Prostate gland (tissue), 2 donors: ENCODE measurements at regions not wholly inside any gene's neighbourhood (a gene's known extent, or its start where the extent isn't known, plus 50 kb on each side); places are given as distances from the start of the nearest gene placed in this dataset.

ENCODE experiments used
- DNase-seq: peaks from one replicate; pipeline ENCODE4 v3.0.0-alpha.2; 2019; ENCODE audit warnings: low spot score
- H3K27ac ChIP-seq, 2 donors: fragments of 200-600 bp; sonication (generic); 2 replicates each; pipeline ENCODE4 v1.5.1; 2017 to 2019
- H3K27me3 ChIP-seq: fragments of 200-600 bp; sonication (generic); replicated peaks from 2 replicates; pipeline ENCODE4 v1.5.1; 2019; ENCODE audit not compliant: insufficient read depth
- H3K36me3 ChIP-seq, 2 donors: fragments of 200-600 bp; sonication (generic); 1 replicate in 1 of 2; 2 replicates in 1 of 2; pipeline versions ENCODE4 v1.5.1 to v1.8.1; 2017 to 2019
- H3K4me1 ChIP-seq: fragments of 200-600 bp; sonication (generic); replicated peaks from 2 replicates; pipeline ENCODE4 v1.5.1; 2019
- H3K4me3 ChIP-seq, 2 donors: fragments of 200-600 bp; sonication (generic); 2 replicates each; pipeline ENCODE4 v1.5.1; 2017 to 2019
- H3K9me3 ChIP-seq: fragments of 200-600 bp; sonication (generic); 2 replicates; pipeline ENCODE4 v1.5.1; 2017
- CTCF ChIP-seq, 4 experiments: fragments of 200-600 bp in 2 of 4; fragments of 450-650 bp in 2 of 4; sonication (generic) in 2 of 4; IDR thresholded peaks; 1 replicate in 3 of 4; 2 replicates in 1 of 4; pipeline ENCODE4 v1.5.1; 2016 to 2019; ENCODE audit warnings: antibody characterized with exemption in 4 of 4, mild to moderate bottlenecking in 2 of 4, moderate library complexity in 2 of 4
- POLR2A ChIP-seq: fragments of 450-650 bp; IDR thresholded peaks from one replicate; pipeline ENCODE4 v1.6.1; 2016; ENCODE audit warnings: antibody characterized with exemption, mild to moderate bottlenecking
- POLR2AphosphoS5 ChIP-seq: sonication (generic); formaldehyde crosslinking; IDR thresholded peaks from one replicate; pipeline ENCODE4 v1.6.1; 2017; ENCODE audit warnings: antibody characterized with exemption
- whole genome bisulfite sequencing: methylation state at CpG from one replicate; pipeline ENCODE4 v1.1.5; 2018; 5-methylcytosine and 5-hydroxymethylcytosine counted together
- intact Hi-C: fragments of 100-400 bp; cut with DNase I; formaldehyde crosslinking; loops from one replicate; pipeline ENCODE4 v1.14.2; 2022

GRCh38 chr16:86657972-86658371, 79.6 kb downstream of the FOXL1 start:
- intact Hi-C loops, result no loop called here
- Histone ChIP-seq H3K4me1 (no peaks in the 10 kb centered on the region), H3K27me3 (no peaks in the 10 kb centered on the region), H3K4me3 (no peak overlapping the region), H3K36me3 (no peaks in the 10 kb centered on the region), H3K27ac (no peak overlapping the region), H3K9me3 (no peaks in the 10 kb centered on the region)
- no peak for TF ChIP-seq CTCF (IDR thresholded peaks at IDR 0.05)
- no peak for TF ChIP-seq POLR2AphosphoS5
- no peak for TF ChIP-seq POLR2A
- 61% methylated on average over 6 of the region's 6 CpGs for WGBS
- DNase-seq, result no peak

- no peaks in the 10 kb centered on the region for H3K9me3 ChIP-seq
- H3K27me3 ChIP-seq, result no peaks in the 10 kb centered on the region
- H3K4me3 ChIP-seq, result no peak overlapping the region
- no peaks in the 10 kb centered on the region for H3K36me3 ChIP-seq
- no peak overlapping the region for H3K27ac ChIP-seq
- H3K4me1 ChIP-seq, result no peaks in the 10 kb centered on the region
- intact Hi-C loops, result no loop called here
- 73% methylated on average over 4 of the region's 4 CpGs for WGBS
- TF ChIP-seq CTCF (IDR thresholded peaks at IDR 0.05), result no peak
- TF ChIP-seq POLR2AphosphoS5, result no peak
- TF ChIP-seq POLR2A, result no peak
- no peak for DNase-seq
Observed at GRCh38 chr16:86660623-86661022, 82.3 kb downstream of the FOXL1 start.

GRCh38 chr16:86661706-86662105, 83.4 kb downstream of the FOXL1 start:
- H3K27me3 ChIP-seq, result no peaks in the 10 kb centered on the region
- 52% methylated on average over 8 of the region's 8 CpGs for WGBS

GRCh38 chr16:86662195-86662594, 83.8 kb downstream of the FOXL1 start:
- no peaks in the 10 kb centered on the region for H3K9me3 ChIP-seq
- no peak overlapping the region for H3K27ac ChIP-seq
- H3K36me3 ChIP-seq, result no peaks in the 10 kb centered on the region
- intact Hi-C loops, result no loop called here
- 19% methylated on average over 5 of the region's 5 CpGs for WGBS
- DNase-seq, result no peak
- no peaks in the 10 kb centered on the region for H3K4me1 ChIP-seq
- no peak overlapping the region for H3K4me3 ChIP-seq
- H3K27me3 ChIP-seq, result no peaks in the 10 kb centered on the region
- no peak for TF ChIP-seq POLR2AphosphoS5
- TF ChIP-seq CTCF (IDR thresholded peaks at IDR 0.05), result no peak
- no peak for TF ChIP-seq POLR2A

More at GRCh38 chr16:86661706-86662105, 83.4 kb downstream of the FOXL1 start:
- no peak overlapping the region for H3K4me3 ChIP-seq
- no peak for DNase-seq
- no peak for TF ChIP-seq POLR2AphosphoS5
- no peak for TF ChIP-seq POLR2A
- no peak for TF ChIP-seq CTCF (IDR thresholded peaks at IDR 0.05)
- H3K27ac ChIP-seq, result no peak overlapping the region
- H3K4me1 ChIP-seq, result no peaks in the 10 kb centered on the region
- intact Hi-C loops, result no loop called here
- H3K36me3 ChIP-seq, result no peaks in the 10 kb centered on the region
- no peaks in the 10 kb centered on the region for H3K9me3 ChIP-seq

GRCh38 chr16:86662740-86663139, 84.4 kb downstream of the FOXL1 start:
- H3K9me3 ChIP-seq, result no peaks in the 10 kb centered on the region
- H3K4me3 ChIP-seq, result no peak overlapping the region
- no peak for DNase-seq
- no peaks in the 10 kb centered on the region for H3K27me3 ChIP-seq
- 69% methylated on average over 3 of the region's 3 CpGs for WGBS
- H3K4me1 ChIP-seq, result no peaks in the 10 kb centered on the region
- no peak overlapping the region for H3K27ac ChIP-seq
- no peaks in the 10 kb centered on the region for H3K36me3 ChIP-seq
- intact Hi-C loops, result no loop called here
- TF ChIP-seq CTCF (IDR thresholded peaks at IDR 0.05), result no peak
- TF ChIP-seq POLR2A, result no peak
- no peak for TF ChIP-seq POLR2AphosphoS5
